ENCODE measurements at regions not wholly inside any gene's neighbourhood (a gene's known extent, or its start where the extent isn't known, plus 50 kb on each side); places are given as distances from the start of the nearest gene placed in this dataset.

DNA sequence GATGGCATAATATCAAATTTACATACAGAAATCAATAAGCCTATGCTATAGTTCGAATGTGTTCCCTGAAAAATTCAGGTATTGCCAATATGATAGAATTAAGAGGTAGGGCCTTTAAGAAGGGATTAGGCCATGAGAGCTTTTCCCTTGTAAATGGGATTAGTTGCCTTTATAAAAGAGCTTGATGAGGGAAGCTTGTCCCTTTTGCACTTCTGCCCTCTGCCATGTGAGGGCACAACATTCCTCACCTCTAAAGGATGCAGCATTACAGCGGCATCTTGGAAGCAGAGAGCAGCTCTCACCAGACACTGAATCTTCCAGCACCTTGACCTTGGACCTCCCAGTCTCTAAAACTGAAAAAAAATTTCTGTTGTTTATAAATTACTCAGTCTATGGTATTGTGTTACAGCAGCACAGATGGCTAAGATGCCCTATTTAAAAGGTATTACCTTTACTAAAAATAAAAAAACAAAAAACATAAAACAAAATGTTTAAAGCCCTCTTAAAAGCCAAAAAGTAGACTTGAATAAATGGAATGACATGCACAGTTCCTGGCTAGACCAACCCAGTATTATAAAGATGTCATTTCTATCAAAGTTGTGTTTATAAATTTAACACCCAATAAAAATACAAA, 909.6 kb downstream of the REEP3 start:
- TF ChIP-seq CTCF (conservative IDR thresholded peaks at IDR 0.05; ENCODE audit: low read depth, low read length): peak; percentile 40
- TF ChIP-seq EZH2 (IDR thresholded peaks at IDR 0.05; ENCODE audit: borderline replicate concordance, low read depth, low read length, poor library complexity, severe bottlenecking): no peak

Data from A673 (cell line).